Natural killer cell (primary cell): ENCODE measurements at regions not wholly inside any gene's neighbourhood (a gene's known extent, or its start where the extent isn't known, plus 50 kb on each side); places are given as distances from the start of the nearest gene placed in this dataset.

ENCODE experiments used
- ATAC-seq, 3 donors: fragments of 150-1000 bp in 2 of 3; fragments of 200-7000 bp in 1 of 3; cut with Tn5 transposase; 1 replicate in 1 of 3; 2 replicates in 2 of 3; pipeline ENCODE4 v1.10.0; 2021; ENCODE audit warnings: mild to moderate bottlenecking in 2 of 3, moderate library complexity in 2 of 3
- DNase-seq, 2 donors: peaks; one replicate each; pipeline versions ENCODE4 v3.0.0 to v3.0.0-alpha.2; 2013 to 2021; ENCODE audit warnings: mixed read lengths in 1 of 2
- H3K27ac ChIP-seq: one replicate; pipeline ENCODE4 v1.5.1; 2013; ENCODE audit warnings: mild to moderate bottlenecking, low read length
- H3K27me3 ChIP-seq: one replicate; pipeline ENCODE4 v1.6.1; 2013; ENCODE audit warnings: low read length; ENCODE audit not compliant: control insufficient read depth, insufficient read depth
- H3K36me3 ChIP-seq: one replicate; pipeline ENCODE4 v1.6.1; 2013; ENCODE audit warnings: low read length; ENCODE audit not compliant: control insufficient read depth, insufficient read depth
- H3K4me1 ChIP-seq: one replicate; pipeline ENCODE4 v1.6.1; 2013; ENCODE audit warnings: low read length; ENCODE audit not compliant: control insufficient read depth, insufficient read depth
- H3K4me3 ChIP-seq: one replicate; pipeline ENCODE4 v1.5.1; 2013; ENCODE audit warnings: low read length
- H3K9me3 ChIP-seq: one replicate; pipeline ENCODE4 v1.6.1; 2013; ENCODE audit warnings: low read length; ENCODE audit not compliant: control insufficient read depth, insufficient read depth
- H3K27ac Mint-ChIP-seq, 2 donors: one replicate each; pipeline ENCODE4 v1.8.0; 2022; ENCODE audit warnings: mild to moderate bottlenecking in 2 of 2, mixed read lengths in 2 of 2, moderate library complexity in 1 of 2
- H3K27me3 Mint-ChIP-seq, 2 donors: one replicate each; pipeline ENCODE4 v1.8.0; 2022; ENCODE audit warnings: low read depth in 2 of 2, mixed read lengths in 2 of 2
- H3K36me3 Mint-ChIP-seq: one replicate; pipeline ENCODE4 v1.8.0; 2022; ENCODE audit warnings: mixed read lengths
- H3K4me1 Mint-ChIP-seq, 2 donors: one replicate each; pipeline ENCODE4 v1.8.0; 2022; ENCODE audit warnings: mixed read lengths in 2 of 2
- H3K4me3 Mint-ChIP-seq: one replicate; pipeline ENCODE4 v1.8.0; 2022; ENCODE audit warnings: mild to moderate bottlenecking, moderate library complexity, mixed read lengths
- H3K9me3 Mint-ChIP-seq, 2 donors: one replicate each; pipeline ENCODE4 v1.8.0; 2022; ENCODE audit warnings: mixed read lengths in 2 of 2
- CTCF ChIP-seq: fragments of 200-600 bp; IDR thresholded peaks from one replicate; pipeline ENCODE4 v1.8.0; 2022; ENCODE audit warnings: antibody characterized with exemption
- WGBS: methylation state at CpG from one replicate; pipeline ENCODE4 v1.1.7; 2013; ENCODE audit warnings: missing lambda C conversion rate; ENCODE audit not compliant: insufficient coverage; 5-methylcytosine and 5-hydroxymethylcytosine counted together
- intact Hi-C: fragments of 100-400 bp; cut with micrococcal nuclease; formaldehyde crosslinking; loops from one replicate; pipeline ENCODE4 v1.14.2; 2022

DNA sequence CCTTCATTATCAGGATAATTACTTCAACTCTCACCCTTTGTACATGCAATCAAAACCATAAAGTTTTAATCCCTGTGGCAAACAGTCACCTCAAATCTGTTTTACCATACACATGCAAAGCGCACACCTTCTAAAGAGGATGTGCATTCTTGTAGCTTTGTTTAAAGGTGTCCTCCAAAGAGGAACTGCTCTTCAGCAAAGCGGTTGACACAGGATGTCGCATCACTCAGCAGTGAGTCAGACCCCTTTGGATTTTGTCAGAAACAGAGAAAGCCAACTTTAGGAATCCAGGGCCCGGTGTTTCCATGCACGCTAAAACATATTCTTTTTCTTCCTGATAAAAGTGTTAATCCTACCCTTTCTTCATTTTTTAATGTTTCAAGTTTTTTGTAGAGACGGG is 268.3 kb upstream of the ARID1B start:
- Histone ChIP-seq H3K27ac (no peak overlapping the region), H3K9me3 (no peaks in the 10 kb centered on the region), H3K4me3 (no peak overlapping the region), H3K27me3 (no peaks in the 10 kb centered on the region), H3K36me3 (no peaks in the 10 kb centered on the region), H3K4me1 (no peaks in the 10 kb centered on the region)
- WGBS = 41% methylated on average over 6 of the region's 6 CpGs
- no peaks in the 10 kb centered on the region for H3K36me3 Mint-ChIP-seq
- intact Hi-C loops = no loop called here
- ATAC-seq (peak in 1 of 3 donors; percentile 38), DNase-seq (peak in 1 of 2 donors; percentile 9)
- TF ChIP-seq CTCF = no peak
- H3K4me3 Mint-ChIP-seq = no peak overlapping the region
- H3K9me3 Mint-ChIP-seq = no peaks in the 10 kb centered on the region
- no peaks in the 10 kb centered on the region for H3K4me1 Mint-ChIP-seq
- no peak overlapping the region for H3K27ac Mint-ChIP-seq
- H3K27me3 Mint-ChIP-seq = peaks cover 20 to 64% of the 10 kb centered on the region in 2 donors

DNA sequence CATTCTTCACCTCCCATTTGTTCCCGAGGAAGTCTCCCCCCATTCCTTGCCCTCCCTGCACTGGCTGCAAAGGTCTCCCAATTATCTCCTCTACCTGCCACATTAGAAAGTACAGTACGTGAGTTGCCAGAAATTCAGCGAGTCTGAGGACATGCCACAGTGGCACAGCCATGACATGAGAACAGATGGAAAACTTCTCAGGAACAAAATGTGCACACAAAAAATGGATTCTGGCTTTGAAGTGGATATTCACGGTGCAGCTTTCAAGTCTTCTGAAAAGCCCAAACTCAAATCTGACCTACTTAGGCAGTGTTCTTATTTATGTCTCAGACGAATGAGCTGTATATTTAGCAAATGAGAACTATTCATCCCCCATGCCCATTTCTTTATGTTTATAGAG is 269.1 kb upstream of the ARID1B start:
- no peak for TF ChIP-seq CTCF
- intact Hi-C loops = no loop called here
- no peak overlapping the region for H3K4me3 ChIP-seq
- Mint-ChIP-seq H3K9me3 (no peaks in the 10 kb centered on the region), H3K4me1 (no peaks in the 10 kb centered on the region), H3K36me3 (no peaks in the 10 kb centered on the region), H3K27ac (no peak overlapping the region), H3K4me3 (no peak overlapping the region), H3K27me3 (peaks cover 20 to 63% of the 10 kb centered on the region in 2 donors)
- H3K36me3 ChIP-seq = no peaks in the 10 kb centered on the region
- H3K9me3 ChIP-seq = no peaks in the 10 kb centered on the region
- ATAC-seq = no peak
- no peak for DNase-seq
- H3K27ac ChIP-seq = no peak overlapping the region
- no peaks in the 10 kb centered on the region for H3K27me3 ChIP-seq
- H3K4me1 ChIP-seq = no peaks in the 10 kb centered on the region
- 85% methylated on average over 4 of the region's 5 CpGs for WGBS

GRCh38 chr6:156507656-156508055 is 269.5 kb upstream of the ARID1B start:
- no peaks in the 10 kb centered on the region for H3K9me3 ChIP-seq
- no peak overlapping the region for H3K27ac Mint-ChIP-seq
- H3K4me1 Mint-ChIP-seq = no peaks in the 10 kb centered on the region
- no peak overlapping the region for H3K27ac ChIP-seq
- ATAC-seq = no peak
- WGBS = 88% methylated on average over 13 of the region's 15 CpGs
- DNase-seq = no peak
- H3K36me3 Mint-ChIP-seq = no peaks in the 10 kb centered on the region
- H3K36me3 ChIP-seq = no peaks in the 10 kb centered on the region
- TF ChIP-seq CTCF = no peak
- H3K27me3 Mint-ChIP-seq = peaks cover 20 to 62% of the 10 kb centered on the region in 2 donors
- H3K27me3 ChIP-seq = no peaks in the 10 kb centered on the region
- no peaks in the 10 kb centered on the region for H3K4me1 ChIP-seq
- no peak overlapping the region for H3K4me3 ChIP-seq
- intact Hi-C loops = no loop called here
- no peaks in the 10 kb centered on the region for H3K9me3 Mint-ChIP-seq
- no peak overlapping the region for H3K4me3 Mint-ChIP-seq

DNA sequence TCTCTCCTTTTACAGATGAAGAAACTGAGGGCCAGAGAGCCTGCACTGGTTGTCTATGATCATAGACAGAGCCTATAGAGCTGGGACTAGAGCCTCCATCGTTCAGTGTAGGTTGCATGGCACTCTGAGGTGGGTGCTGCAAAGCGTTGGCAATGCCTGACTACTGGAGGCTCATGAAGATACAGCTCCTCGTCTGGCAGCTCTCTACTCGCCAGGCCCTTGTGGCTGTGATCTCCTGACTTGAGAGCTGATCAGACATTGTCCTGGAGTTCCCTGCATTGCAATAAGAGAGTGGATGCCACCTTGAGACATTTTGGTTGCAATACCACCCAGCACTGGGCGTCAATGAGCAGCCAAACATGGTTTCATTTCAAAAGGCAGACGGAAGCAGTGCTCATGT is 270.1 kb upstream of the ARID1B start:
- no peaks in the 10 kb centered on the region for H3K4me1 ChIP-seq
- DNase-seq (no peak), ATAC-seq (no peak)
- H3K36me3 ChIP-seq = no peaks in the 10 kb centered on the region
- 78% methylated on average over 6 of the region's 6 CpGs for WGBS
- Mint-ChIP-seq H3K9me3 (no peaks in the 10 kb centered on the region), H3K27me3 (peaks cover 19 to 62% of the 10 kb centered on the region in 2 donors), H3K27ac (no peak overlapping the region), H3K4me3 (no peak overlapping the region), H3K36me3 (no peaks in the 10 kb centered on the region), H3K4me1 (no peaks in the 10 kb centered on the region)
- no peaks in the 10 kb centered on the region for H3K27me3 ChIP-seq
- H3K4me3 ChIP-seq = no peak overlapping the region
- TF ChIP-seq CTCF = no peak
- intact Hi-C loops = no loop called here
- no peaks in the 10 kb centered on the region for H3K9me3 ChIP-seq
- H3K27ac ChIP-seq = no peak overlapping the region
